ENCODE measurements at regions not wholly inside any gene's neighbourhood (a gene's known extent, or its start where the extent isn't known, plus 50 kb on each side); places are given as distances from the start of the nearest gene placed in this dataset.

GRCh38 chr15:66628976-66629723 lies 63.4 kb upstream of the LCTL start (continued):
- peak; percentile 31; the same call in 1 of the 2 replicates for TF ChIP-seq POLR2AphosphoS5 (IDR thresholded peaks at IDR 0.05; ENCODE audit: control insufficient read depth, insufficient read depth, low read depth, low read length)

- Histone ChIP-seq H3K27ac (ENCODE audit: extremely low read depth, low read depth, low read length) (peak overlapping the region; percentile 73), H2AFZ (ENCODE audit: low read depth, low read length) (no peak overlapping the region), H3K9me1 (ENCODE audit: control insufficient read depth, insufficient read depth, low read length) (peaks cover 5% of the 10 kb centered on the region), H3K4me2 (ENCODE audit: insufficient read depth, low read length) (peak overlapping the region; percentile 76), H3K4me1 (replicated peaks in 1 of 2; ENCODE audit: control insufficient read depth in 2 of 2, insufficient read depth in 2 of 2, low read length in 2 of 2) (peaks cover 61 to 69% of the 10 kb centered on the region in 2 experiments), H3K36me3 (ENCODE audit: control insufficient read depth, insufficient read depth, low read length) (peaks cover 40% of the 10 kb centered on the region), H3K4me3 (no peak overlapping the region), H3K27me3 (ENCODE audit: control insufficient read depth in 2 of 2, insufficient read depth in 2 of 2, low read length in 2 of 2) (no peaks in the 10 kb centered on the region), H3K79me2 (ENCODE audit: control insufficient read depth, insufficient read depth, low read length) (peaks cover 92% of the 10 kb centered on the region), H3K9ac (ENCODE audit: insufficient read depth in 1 of 2, low read depth in 2 of 2, low read length in 2 of 2) (peak overlapping the region; percentile 46 to 89), H4K20me1 (replicated peaks; ENCODE audit: control insufficient read depth, insufficient read depth, low read length) (peaks cover 28% of the 10 kb centered on the region), H3K9me3 (replicated peaks; ENCODE audit: control insufficient read depth, insufficient read depth, low read depth, low read length) (no peaks in the 10 kb centered on the region)
- 43% methylated on average over 4 of the region's 4 CpGs for WGBS (ENCODE audit: insufficient coverage, low coverage, missing lambda C conversion rate)
- FAIRE-seq (no peak), DNase-seq (ENCODE audit: extremely low read depth in 1 of 4, low spot score in 3 of 4) (no peak), ATAC-seq (no peak)
- POLR2A ChIA-PET: interaction anchor here (0.6 to 1.2 kb wide), 3 partner anchors 18 to 73 kb away, joined by 3 to 4 read pairs (median 4); no protein-coding TSS in a partner anchor
- CTCF ChIA-PET (ENCODE audit: low intra/inter-chr PET ratio): interaction anchor here (0.6 kb wide), 1 partner anchor 85 kb away, joined by 3 read pairs; no protein-coding TSS in a partner anchor
- BruUV-seq (replicated peaks): no TSS peak
- in situ Hi-C loops (cut with MboI) (no loop called here), intact Hi-C loops (cut with micrococcal nuclease) (loop anchor here (5.0 kb wide), 1 partner anchor 42 kb away; no protein-coding TSS in a partner anchor)
- TF ChIP-seq BRD4 (IDR thresholded peaks at IDR 0.05) (no peak), ASH1L (IDR thresholded peaks at IDR 0.05; ENCODE audit: borderline replicate concordance, low read depth, partially characterized antibody) (no peak), RNF2 (IDR thresholded peaks at IDR 0.05) (no peak), ZNF282 (CRISPR knock-in tag; IDR thresholded peaks at IDR 0.05) (0 out of 2 replicates have a peak, but pooled peaks have one; percentile 36), RBBP5 (IDR thresholded peaks at IDR 0.05; ENCODE audit: borderline replicate concordance, insufficient read depth, low read length, poor library complexity, severe bottlenecking) (peak; percentile 8), HSF4 (CRISPR knock-in tag; IDR thresholded peaks at IDR 0.05; ENCODE audit: borderline replicate concordance) (0 out of 2 replicates have a peak, but pooled peaks have one; percentile 24), NFIX (CRISPR knock-in tag; IDR thresholded peaks at IDR 0.05; ENCODE audit: low read depth) (no peak), PYGO2 (tag; IDR thresholded peaks at IDR 0.05) (no peak), ZNF695 (CRISPR knock-in tag; IDR thresholded peaks at IDR 0.05) (no peak)
Measured at GRCh38 chr15:66629817-66630576, 64.2 kb upstream of the LCTL start.

Measured in K562 (cell line).